K562 (cell line): ENCODE measurements at regions not wholly inside any gene's neighbourhood (a gene's known extent, or its start where the extent isn't known, plus 50 kb on each side); places are given as distances from the start of the nearest gene placed in this dataset.

Experiments used
- ATAC-seq: fragments of 200-7000 bp; cut with Tn5 transposase; 3 replicates; pipeline ENCODE4 v1.9.1; 2020; ENCODE audit warnings: moderate library complexity
- BruUV-seq: library from RNA; stranded (reverse); fragments of 400-500 nt; replicated peaks from 2 replicates; lab custom pipeline; 2021; lab: Mats Ljungman, UMichigan
- CTCF ChIA-PET: fragments of 300-600 bp; formaldehyde crosslinking; extraction: SDS; loops from one replicate; lab custom pipeline; 2021; ENCODE audit warnings: low intra/inter-chr PET ratio; lab: Yijun Ruan, JAX
- POLR2A ChIA-PET: fragments of 300-600, 350-650 bp; sonication (Branson Sonifier 250); formaldehyde crosslinking; extraction: SDS; loops from one replicate; lab custom pipeline; 2021; ENCODE audit warnings: antibody characterized with exemption, inconsistent platforms; lab: Yijun Ruan, JAX
- DNase-seq, 4 experiments: peaks; one replicate each; pipeline versions ENCODE4 v3.0.0 to v3.0.0-alpha.2; 2011 to 2018; ENCODE audit warnings: low spot score in 3 of 4, mixed read lengths in 3 of 4; ENCODE audit errors: extremely low read depth in 1 of 4
- FAIRE-seq: peaks from 2 replicates; lab custom pipeline; 2011; peaks lifted over from hg19 to GRCh38; lab: Jason Lieb, UNC
- H2AFZ ChIP-seq: 2 replicates; pipeline ENCODE4 v1.6.0; 2011; ENCODE audit warnings: low read depth, low read length, control low read depth, inconsistent platforms
- H3K27ac ChIP-seq: fragments of 200-600 bp; 3 replicates; pipeline ENCODE4 v1.8.0; 2011; ENCODE audit warnings: low read depth, mild to moderate bottlenecking, control low read depth, inconsistent platforms, low read length, moderate library complexity, mixed read lengths; ENCODE audit errors: extremely low read depth
- H3K27me3 ChIP-seq, 2 experiments: fragments of 300-600 bp in 1 of 2; 2 replicates in 1 of 2; 3 replicates in 1 of 2; pipeline versions ENCODE4 v1.6.0 to v1.8.0; 2011; ENCODE audit warnings: inconsistent platforms in 2 of 2, low read length in 2 of 2, mild to moderate bottlenecking in 1 of 2, mixed read lengths in 1 of 2, moderate library complexity in 1 of 2; ENCODE audit not compliant: control insufficient read depth in 2 of 2, insufficient read depth in 2 of 2
- H3K36me3 ChIP-seq: fragments of 300-600 bp; 3 replicates; pipeline ENCODE4 v1.8.0; 2011; ENCODE audit warnings: mild to moderate bottlenecking, low read length, inconsistent platforms; ENCODE audit not compliant: control insufficient read depth, insufficient read depth
- H3K4me1 ChIP-seq, 2 experiments: fragments of 200-600 bp in 1 of 2; replicated peaks in 1 of 2; 2 replicates in 1 of 2; 3 replicates in 1 of 2; pipeline versions ENCODE4 v1.5.1 to v1.8.0; 2011; ENCODE audit warnings: inconsistent platforms in 2 of 2, low read length in 2 of 2, mild to moderate bottlenecking in 1 of 2, mixed read lengths in 1 of 2, moderate library complexity in 1 of 2; ENCODE audit not compliant: control insufficient read depth in 2 of 2, insufficient read depth in 2 of 2
- H3K4me2 ChIP-seq: 2 replicates; pipeline ENCODE4 v1.6.1; 2011; ENCODE audit warnings: low read length, control low read depth, inconsistent platforms, mixed read lengths; ENCODE audit not compliant: insufficient read depth
- H3K4me3 ChIP-seq: fragments of 200-600 bp; sonication (generic), shearing (Covaris generic); 2 replicates; pipeline ENCODE4 v1.5.1; 2016; ENCODE audit warnings: control low read depth, inconsistent platforms
- H3K79me2 ChIP-seq: fragments of 200-600 bp; 3 replicates; pipeline ENCODE4 v1.8.0; 2011; ENCODE audit warnings: low read length, inconsistent platforms; ENCODE audit not compliant: control insufficient read depth, insufficient read depth
- H3K9ac ChIP-seq, 2 experiments: 2 replicates each; pipeline versions ENCODE4 v1.6.0 to v1.6.1; 2011; ENCODE audit warnings: low read depth in 2 of 2, low read length in 2 of 2, control low read depth in 1 of 2, inconsistent platforms in 1 of 2, mild to moderate bottlenecking in 1 of 2, mixed read lengths in 1 of 2; ENCODE audit not compliant: insufficient read depth in 1 of 2
- H3K9me1 ChIP-seq: one replicate; pipeline ENCODE4 v1.6.0; 2011; ENCODE audit warnings: inconsistent platforms, mild to moderate bottlenecking, low read length, moderate library complexity; ENCODE audit not compliant: control insufficient read depth, insufficient read depth
- H3K9me3 ChIP-seq: replicated peaks from 2 replicates; pipeline ENCODE4 v1.5.1; 2011; ENCODE audit warnings: low read depth, low read length, inconsistent platforms; ENCODE audit not compliant: control insufficient read depth, insufficient read depth
- H4K20me1 ChIP-seq: replicated peaks from 2 replicates; pipeline ENCODE4 v1.6.1; 2011; ENCODE audit warnings: low read length, inconsistent platforms, mixed read lengths; ENCODE audit not compliant: control insufficient read depth, insufficient read depth
- COPS2 ChIP-seq: fragments of 450-650 bp; conservative IDR thresholded peaks from 2 replicates; pipeline ENCODE4 v1.6.1; 2016; ENCODE audit warnings: mild to moderate bottlenecking, moderate library complexity
- ESRRB ChIP-seq: fragments of 250-450 bp; sonication (Bioruptor Pico); IDR thresholded peaks from 2 replicates; pipeline ENCODE4 v1.5.0; 2020; ENCODE audit warnings: mild to moderate bottlenecking, moderate library complexity, borderline replicate concordance
- FIP1L1 ChIP-seq: fragments of 200-400 bp; formaldehyde crosslinking; IDR thresholded peaks from 2 replicates; pipeline ENCODE4 v1.6.1; 2018; ENCODE audit warnings: mild to moderate bottlenecking, low read depth, low read length; ENCODE audit not compliant: poor library complexity, severe bottlenecking
- FOXP1 ChIP-seq: sonication (generic); formaldehyde crosslinking; IDR thresholded peaks from 2 replicates; pipeline ENCODE4 v1.8.0; 2022; ENCODE audit warnings: mild to moderate bottlenecking, missing genetic modification reagents
- POLR3A ChIP-seq: IDR thresholded peaks from 2 replicates; pipeline ENCODE4 v1.6.1; 2011; ENCODE audit warnings: borderline replicate concordance, mild to moderate bottlenecking, moderate library complexity; ENCODE audit not compliant: insufficient read length, insufficient read depth; ENCODE audit errors: extremely low read depth
- POLR3G ChIP-seq: IDR thresholded peaks from 2 replicates; pipeline ENCODE4 v1.6.1; 2011; ENCODE audit not compliant: insufficient read length, insufficient replicate concordance; ENCODE audit errors: extremely low read depth
- RBM14 ChIP-seq: fragments of 200-400 bp; formaldehyde crosslinking; IDR thresholded peaks from 2 replicates; pipeline ENCODE4 v1.6.1; 2018; ENCODE audit warnings: low read depth, mild to moderate bottlenecking, low read length, moderate library complexity, borderline replicate concordance; ENCODE audit not compliant: insufficient read depth
- SMAD4 ChIP-seq: fragments of 250-450 bp; sonication (Bioruptor Pico); conservative IDR thresholded peaks from 2 replicates; pipeline ENCODE4 v1.8.0; 2021; ENCODE audit warnings: inconsistent platforms, mild to moderate bottlenecking, moderate library complexity
- SMARCA5 ChIP-seq: fragments of 450-650 bp; IDR thresholded peaks from 2 replicates; pipeline ENCODE4 v1.6.1; 2016
- ZNF785 ChIP-seq: fragments of 250-450 bp; sonication (Bioruptor Pico); IDR thresholded peaks from 2 replicates; pipeline ENCODE4 v1.4.0; 2020; ENCODE audit warnings: mild to moderate bottlenecking
- whole genome bisulfite sequencing: fragments of 100-300 bp; shearing (Covaris generic); methylation state at CpG from one replicate; pipeline ENCODE4 v1.1.6; 2016; ENCODE audit warnings: low coverage, mixed read lengths; ENCODE audit not compliant: insufficient coverage; ENCODE audit errors: missing lambda C conversion rate; 5-methylcytosine and 5-hydroxymethylcytosine counted together
- in situ Hi-C: fragments of 300-500 bp; cut with MboI; formaldehyde crosslinking; loops from 4 replicates; pipeline ENCODE4 v1.15.0; 2018; ENCODE audit warnings: inconsistent platforms, mixed read lengths
- intact Hi-C: fragments of 100-400 bp; cut with micrococcal nuclease; formaldehyde crosslinking; loops from 2 replicates; pipeline ENCODE4 v1.14.2; 2022
- TF ChIP-seq, protein P1 (sequence below): sonication (generic); formaldehyde crosslinking; IDR thresholded peaks from 2 replicates; pipeline ENCODE4 v1.9.0; 2022; ENCODE audit warnings: mild to moderate bottlenecking, missing genetic modification reagents
- TF ChIP-seq, protein P2 (sequence below), 2 experiments: fragments of 450-650 bp in 1 of 2; sonication (generic) in 1 of 2; formaldehyde crosslinking; conservative IDR thresholded peaks; 2 replicates each; pipeline versions ENCODE4 v1.4.0 to v1.8.1; 2020 to 2022; ENCODE audit warnings: mild to moderate bottlenecking in 1 of 2, missing genetic modification reagents in 1 of 2

DNA sequence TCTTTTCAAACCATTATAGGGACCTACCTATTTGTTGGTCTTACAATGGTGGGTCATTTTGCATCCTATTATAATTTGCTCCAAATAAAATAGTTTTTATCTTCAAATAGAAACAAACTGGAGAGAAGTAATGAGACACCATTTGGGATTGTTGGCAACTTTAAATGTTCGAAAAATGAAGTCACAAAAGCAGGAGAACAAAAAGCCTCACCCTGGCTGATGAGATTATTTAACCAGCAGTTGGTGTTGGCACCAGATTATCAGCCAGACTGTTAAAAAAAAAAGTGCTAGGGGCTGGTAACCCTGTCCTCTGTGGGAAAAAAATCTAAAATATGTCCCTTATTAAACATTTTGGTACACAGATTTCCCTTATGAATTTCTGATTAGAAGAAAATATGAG lies 100.3 kb downstream of the DCK start:
- Histone ChIP-seq H3K9ac (no peak overlapping the region), H4K20me1 (no peaks in the 10 kb centered on the region), H3K4me3 (no peak overlapping the region), H3K9me1 (no peaks in the 10 kb centered on the region), H3K27me3 (no peaks in the 10 kb centered on the region), H3K9me3 (no peaks in the 10 kb centered on the region), H2AFZ (no peak overlapping the region), H3K4me1 (no peaks in the 10 kb centered on the region), H3K36me3 (no peaks in the 10 kb centered on the region), H3K4me2 (no peak overlapping the region), H3K79me2 (no peaks in the 10 kb centered on the region), H3K27ac (no peak overlapping the region)
- in situ Hi-C loops: no loop called here
- BruUV-seq: no TSS peak
- POLR2A ChIA-PET: interaction anchor here (0.6 kb wide), 1 partner anchor 14 kb away, joined by 3 read pairs; no protein-coding TSS in a partner anchor
- CTCF ChIA-PET: no interaction called here
- no peak for DNase-seq
- intact Hi-C loops: no loop called here
- no peak for FAIRE-seq
- TF ChIP-seq, protein P1, sequence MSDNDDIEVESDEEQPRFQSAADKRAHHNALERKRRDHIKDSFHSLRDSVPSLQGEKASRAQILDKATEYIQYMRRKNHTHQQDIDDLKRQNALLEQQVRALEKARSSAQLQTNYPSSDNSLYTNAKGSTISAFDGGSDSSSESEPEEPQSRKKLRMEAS (CRISPR knock-in tag): no peak
- TF ChIP-seq, protein P2, sequence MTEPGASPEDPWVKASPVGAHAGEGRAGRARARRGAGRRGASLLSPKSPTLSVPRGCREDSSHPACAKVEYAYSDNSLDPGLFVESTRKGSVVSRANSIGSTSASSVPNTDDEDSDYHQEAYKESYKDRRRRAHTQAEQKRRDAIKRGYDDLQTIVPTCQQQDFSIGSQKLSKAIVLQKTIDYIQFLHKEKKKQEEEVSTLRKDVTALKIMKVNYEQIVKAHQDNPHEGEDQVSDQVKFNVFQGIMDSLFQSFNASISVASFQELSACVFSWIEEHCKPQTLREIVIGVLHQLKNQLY (CRISPR knock-in tag; conservative IDR thresholded peaks at IDR 0.05): no peak
- TF ChIP-seq SMARCA5 (no peak), ZNF785 (CRISPR knock-in tag) (no peak), SMAD4 (CRISPR knock-in tag) (no peak), RBM14 (no peak), FOXP1 (no peak), FIP1L1 (no peak), POLR3A (no peak), COPS2 (no peak), ESRRB (CRISPR knock-in tag) (no peak), POLR3G (no peak)
- ATAC-seq: no peak
- 0% methylated on average over 1 of the region's 1 CpG for WGBS
